ENCODE measurements at regions not wholly inside any gene's neighbourhood (a gene's known extent, or its start where the extent isn't known, plus 50 kb on each side); places are given as distances from the start of the nearest gene placed in this dataset.

DNA sequence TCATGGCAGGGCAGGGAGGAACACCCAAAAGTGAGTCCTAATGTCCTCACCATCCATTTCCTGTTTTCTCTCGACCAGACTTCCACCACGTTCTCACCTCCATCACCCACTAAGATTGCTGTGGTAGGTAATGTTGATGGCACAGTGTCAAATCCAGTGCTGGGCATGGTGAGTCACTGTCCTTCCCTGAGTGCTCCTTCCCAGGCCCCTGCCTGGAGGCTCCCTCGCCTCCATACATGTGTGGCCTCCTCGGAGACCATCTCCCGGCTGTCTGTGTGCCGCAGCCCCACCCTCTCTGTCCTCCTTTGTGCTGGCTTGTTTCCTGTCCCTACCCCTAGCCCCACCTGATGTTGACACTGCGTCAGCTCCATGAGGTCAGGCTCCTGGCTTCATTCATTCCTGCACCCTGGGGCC is 177.5 kb downstream of the SYK start:
- TF ChIP-seq, protein P1, sequence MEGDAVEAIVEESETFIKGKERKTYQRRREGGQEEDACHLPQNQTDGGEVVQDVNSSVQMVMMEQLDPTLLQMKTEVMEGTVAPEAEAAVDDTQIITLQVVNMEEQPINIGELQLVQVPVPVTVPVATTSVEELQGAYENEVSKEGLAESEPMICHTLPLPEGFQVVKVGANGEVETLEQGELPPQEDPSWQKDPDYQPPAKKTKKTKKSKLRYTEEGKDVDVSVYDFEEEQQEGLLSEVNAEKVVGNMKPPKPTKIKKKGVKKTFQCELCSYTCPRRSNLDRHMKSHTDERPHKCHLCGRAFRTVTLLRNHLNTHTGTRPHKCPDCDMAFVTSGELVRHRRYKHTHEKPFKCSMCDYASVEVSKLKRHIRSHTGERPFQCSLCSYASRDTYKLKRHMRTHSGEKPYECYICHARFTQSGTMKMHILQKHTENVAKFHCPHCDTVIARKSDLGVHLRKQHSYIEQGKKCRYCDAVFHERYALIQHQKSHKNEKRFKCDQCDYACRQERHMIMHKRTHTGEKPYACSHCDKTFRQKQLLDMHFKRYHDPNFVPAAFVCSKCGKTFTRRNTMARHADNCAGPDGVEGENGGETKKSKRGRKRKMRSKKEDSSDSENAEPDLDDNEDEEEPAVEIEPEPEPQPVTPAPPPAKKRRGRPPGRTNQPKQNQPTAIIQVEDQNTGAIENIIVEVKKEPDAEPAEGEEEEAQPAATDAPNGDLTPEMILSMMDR (IDR thresholded peaks at IDR 0.05; ENCODE audit: borderline replicate concordance, extremely low read depth, low read length, poor library complexity, severe bottlenecking), result no peak
- TF ChIP-seq EZH2 (IDR thresholded peaks at IDR 0.05; ENCODE audit: borderline replicate concordance, low read depth, low read length, severe bottlenecking), result no peak

All from DND-41 (cell line).